HG03196 (cell line): ENCODE measurements at regions not wholly inside any gene's neighbourhood (a gene's known extent, or its start where the extent isn't known, plus 50 kb on each side); places are given as distances from the start of the nearest gene placed in this dataset.

Experiments used
- ATAC-seq: cut with Tn5 transposase; IDR thresholded peaks from one replicate; pipeline ENCODE4 v1.9.1; 2021; ENCODE audit not compliant: unreplicated experiment

DNA sequence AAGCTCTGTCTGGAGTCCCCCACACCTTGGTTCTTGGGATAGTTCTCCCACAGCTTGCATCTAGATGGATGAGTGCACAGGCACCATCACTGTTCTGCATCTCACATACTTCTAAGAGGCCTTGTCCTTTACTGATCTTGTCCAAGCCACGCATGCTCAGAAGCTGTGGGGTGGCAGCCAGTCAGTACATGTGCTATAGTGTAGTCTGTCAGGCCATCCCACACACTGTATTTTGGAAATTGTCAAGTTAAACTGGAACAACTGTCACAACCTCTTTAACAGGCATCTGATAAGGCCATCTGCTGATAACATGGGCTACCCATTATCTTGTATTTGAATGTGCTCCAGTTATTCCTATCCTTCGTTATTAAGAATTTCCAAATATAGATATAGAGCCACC, 296.5 kb upstream of the AZI2 start:
- ATAC-seq = no peak

DNA sequence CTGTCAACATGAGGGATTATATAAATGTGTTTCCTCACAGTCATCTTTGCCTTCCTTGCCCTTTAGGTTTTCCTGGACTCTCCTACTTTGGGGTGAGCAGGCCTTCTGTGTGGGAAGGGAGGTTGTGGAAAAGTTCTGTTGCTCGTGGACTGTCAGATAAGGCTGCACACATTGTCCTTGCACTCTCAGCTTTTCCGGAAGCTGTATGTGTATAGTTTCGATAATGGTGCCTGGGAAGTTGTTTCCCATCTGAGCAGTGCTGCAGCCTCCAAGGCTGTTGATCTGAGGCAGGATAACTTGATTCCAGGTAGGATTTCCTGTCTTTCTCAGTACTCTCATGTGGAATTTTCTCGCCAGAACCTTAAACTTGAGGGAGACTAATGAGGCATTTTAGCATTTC, 297.8 kb upstream of the AZI2 start:
- no peak for ATAC-seq

DNA sequence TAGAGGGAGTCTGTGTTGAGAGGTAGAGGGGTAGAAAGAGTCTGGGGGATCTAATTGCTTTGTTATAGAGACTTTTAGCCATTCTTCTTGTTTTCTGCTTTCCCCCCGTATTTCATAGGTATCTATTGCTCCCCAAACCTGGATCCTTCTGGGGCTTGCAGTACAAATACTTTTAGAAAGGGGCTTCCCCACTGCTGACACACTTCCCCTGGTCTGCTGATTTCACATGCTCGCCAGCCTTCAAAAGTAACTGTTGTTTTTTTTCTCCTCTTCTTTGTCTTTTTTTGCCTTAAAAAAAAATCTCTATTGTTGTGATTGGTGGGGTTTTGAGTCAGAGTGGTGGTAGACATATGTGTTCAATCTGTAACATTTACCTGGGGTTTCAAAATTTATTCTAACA, 300.6 kb upstream of the AZI2 start:
- ATAC-seq = no peak

DNA sequence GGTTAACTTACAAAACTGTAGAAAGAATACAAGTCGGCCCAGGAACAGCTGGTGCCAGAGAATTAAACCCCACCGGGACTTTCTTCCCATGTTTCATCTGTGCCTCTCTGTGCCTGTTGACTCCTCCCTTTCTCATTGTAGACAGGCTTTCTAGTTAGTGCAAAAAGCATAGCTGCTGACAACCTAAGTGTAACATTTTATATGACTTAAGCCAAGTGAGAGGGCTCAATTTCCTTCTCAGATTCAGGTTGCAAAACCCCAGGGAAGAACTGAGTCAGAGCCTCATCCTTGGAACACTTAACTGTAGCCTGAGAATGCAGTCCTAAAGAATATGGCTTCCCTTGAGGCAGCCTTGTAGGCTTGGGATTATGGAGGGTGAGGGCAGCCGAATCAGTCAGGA, 302.5 kb upstream of the AZI2 start:
- ATAC-seq = no peak

DNA sequence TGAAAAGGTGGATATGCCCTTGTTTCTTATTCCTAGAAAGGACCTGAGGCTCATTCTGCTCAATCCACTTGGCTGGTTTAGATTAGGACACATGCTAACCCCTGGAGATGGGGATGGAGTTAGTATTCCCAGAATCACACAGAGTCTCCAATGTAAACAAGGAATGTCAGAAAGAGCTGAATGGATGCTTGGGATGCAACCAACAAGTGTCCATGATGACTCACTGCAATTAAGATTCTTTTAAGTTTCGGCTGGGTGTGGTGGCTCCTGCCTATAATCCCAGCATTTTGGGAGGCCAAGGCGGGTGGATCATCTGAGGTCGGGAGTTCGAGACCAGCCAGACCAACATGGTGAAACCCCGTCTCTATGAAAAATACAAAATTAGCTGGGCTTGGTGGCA, 315.5 kb upstream of the AZI2 start:
- no peak for ATAC-seq

DNA sequence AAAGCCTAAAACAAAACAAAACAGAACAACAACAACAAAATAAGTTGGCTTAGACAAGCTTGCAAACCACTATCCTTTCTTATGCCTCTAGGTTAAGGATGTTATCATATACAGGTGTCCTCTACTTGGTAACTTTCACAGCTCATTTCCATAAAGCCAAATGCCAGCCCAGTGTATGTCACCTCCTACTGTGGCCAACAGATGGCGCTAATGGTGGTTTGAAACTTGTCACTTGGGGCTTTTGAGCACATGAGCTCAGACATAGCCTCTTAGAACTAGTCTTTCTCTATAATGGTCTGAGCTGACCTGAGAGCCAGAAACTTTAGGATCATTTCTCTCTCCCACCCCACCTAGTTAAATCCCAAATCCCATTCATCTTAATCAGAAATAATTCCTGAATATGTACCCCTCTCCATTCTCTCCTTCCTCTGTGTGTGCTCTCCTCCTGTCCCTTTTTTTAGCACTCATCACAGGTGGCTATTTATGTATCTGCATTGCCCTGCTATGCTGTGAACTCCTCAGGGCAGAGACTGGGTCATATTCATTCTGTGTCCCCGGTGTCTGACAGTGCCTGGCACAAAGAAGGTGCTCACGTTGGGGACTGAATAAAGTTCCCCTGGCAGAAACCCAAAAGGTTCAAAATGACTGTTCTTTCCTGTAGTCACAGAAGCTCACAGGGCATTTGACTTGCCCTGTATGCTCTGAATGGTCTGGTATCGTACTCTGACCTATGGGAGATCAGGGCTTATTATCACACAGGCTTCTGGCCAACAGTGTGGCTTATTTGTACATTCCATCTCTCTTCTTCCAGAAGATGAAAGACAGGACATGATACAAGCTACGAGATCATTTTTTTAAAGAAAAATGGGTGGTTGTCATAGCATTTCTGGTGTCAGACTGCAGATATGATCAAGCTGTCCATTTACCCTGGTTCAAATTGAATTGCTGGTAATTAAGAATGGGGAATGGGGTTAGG, 319.3 kb upstream of the AZI2 start:
- ATAC-seq = peak; percentile 93

DNA sequence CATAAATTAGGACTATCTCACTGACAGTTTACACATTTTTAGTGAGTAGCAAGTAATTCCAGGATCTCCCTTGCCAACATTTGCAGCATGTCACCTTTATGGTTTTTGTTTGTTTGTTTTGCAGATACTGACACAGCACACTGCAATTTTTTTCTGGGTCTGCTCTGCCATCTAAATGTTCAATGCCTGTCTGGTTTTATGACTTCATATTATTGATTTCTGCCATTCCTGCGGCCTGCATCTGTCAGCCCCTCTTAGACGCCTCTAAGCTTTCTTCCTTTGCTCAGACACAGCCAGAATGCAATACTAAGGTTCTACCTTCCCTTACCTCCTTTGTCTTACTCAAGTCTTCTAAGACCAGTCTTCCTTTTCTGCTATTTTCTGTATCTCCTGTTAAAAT, 321.2 kb upstream of the AZI2 start:
- no peak for ATAC-seq

DNA sequence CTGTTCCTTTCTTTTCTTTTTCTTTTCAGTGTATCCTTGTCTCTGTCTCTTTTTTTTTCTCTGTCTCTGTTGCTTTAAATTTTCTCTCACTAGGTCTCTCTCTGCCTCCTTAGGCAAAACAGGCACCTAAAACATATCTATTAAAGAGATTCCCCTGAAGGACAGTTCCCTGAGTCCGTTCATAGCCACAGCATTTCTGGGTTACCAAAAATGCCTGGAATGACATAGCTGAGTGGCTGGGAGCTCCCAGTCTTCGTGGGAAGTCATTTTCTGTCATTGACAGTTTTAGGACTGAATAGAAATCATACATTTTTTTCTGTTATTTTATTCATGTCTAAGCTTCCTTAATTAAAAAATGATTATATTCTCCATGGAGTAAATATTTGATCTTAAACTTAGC, 323.8 kb upstream of the AZI2 start:
- ATAC-seq = no peak

DNA sequence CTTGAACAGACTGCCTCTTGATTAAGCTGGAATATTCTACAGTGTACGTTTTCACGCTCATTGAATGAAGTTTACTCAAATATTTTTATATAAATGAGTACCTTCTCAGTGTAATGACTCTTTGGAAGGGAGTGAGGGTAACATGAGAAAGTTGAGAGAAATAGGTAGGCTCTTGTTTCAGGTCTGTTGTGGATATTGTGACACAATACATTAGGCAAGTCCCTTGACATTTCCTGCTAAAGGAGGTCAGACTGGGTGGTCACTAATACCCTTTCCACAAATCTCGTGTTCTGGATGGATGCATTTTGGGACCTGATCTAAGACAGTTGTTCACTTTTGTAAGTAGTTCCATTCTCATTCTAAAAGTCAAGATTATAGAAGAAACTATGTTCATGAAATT, 324.8 kb upstream of the AZI2 start:
- ATAC-seq = no peak

DNA sequence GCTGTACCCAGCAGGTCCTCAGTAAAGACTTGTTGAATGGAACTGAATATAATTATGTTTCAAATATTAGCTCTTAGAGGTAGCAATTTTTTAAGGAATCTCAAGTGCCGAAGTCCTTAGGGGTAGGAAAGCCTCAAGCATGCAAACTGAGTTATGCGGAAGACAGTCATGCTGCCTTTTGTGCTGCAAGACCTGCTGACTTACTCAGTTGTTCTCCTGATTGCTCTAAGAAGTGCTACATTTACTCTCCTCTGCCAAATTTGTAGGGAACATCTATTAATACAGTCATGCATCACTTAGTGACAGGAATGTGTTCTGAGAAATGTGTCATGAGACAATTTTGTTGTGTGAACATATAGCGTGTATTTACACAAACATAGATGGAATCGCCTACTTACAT, 325.6 kb upstream of the AZI2 start:
- no peak for ATAC-seq

DNA sequence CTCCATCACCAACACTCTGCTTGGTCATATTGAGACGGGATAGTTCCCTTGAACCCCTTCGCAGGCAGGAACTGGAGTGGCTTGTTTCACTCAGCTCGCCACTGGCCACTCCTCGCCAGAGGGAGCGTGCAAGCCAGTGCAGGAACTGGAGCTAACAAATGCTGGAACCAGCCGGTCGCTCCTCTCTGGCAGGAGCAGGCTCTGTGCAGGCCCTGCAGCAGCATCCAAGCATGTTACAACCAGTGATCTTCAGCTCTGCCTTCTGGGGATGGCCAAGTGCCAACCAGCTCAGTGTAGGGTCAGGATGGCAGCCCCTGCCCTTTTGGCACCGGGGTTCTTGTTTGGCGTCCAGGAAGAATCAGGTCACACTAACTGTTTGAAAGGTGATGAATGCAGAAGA, 329.0 kb upstream of the AZI2 start:
- ATAC-seq = no peak

DNA sequence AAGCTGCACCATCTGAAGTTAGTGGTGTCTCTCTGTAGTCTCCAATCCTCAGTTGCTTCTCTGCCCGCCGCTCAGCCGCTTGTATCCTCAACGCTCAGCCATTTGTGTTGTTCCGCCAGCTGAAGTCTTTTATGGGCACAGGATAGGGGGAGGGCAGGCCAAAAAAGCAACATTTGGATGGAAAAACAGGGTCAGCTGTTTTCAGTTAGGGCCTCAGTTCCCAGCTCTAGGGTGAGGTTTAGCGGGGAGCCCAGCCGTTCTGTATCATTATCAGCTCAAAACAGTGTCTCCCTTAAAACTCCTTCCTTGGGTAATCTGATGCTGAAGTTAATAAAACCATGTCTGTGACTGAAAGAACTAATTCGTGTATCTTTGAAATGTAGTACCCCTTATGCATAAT, 329.5 kb upstream of the AZI2 start:
- no peak for ATAC-seq

DNA sequence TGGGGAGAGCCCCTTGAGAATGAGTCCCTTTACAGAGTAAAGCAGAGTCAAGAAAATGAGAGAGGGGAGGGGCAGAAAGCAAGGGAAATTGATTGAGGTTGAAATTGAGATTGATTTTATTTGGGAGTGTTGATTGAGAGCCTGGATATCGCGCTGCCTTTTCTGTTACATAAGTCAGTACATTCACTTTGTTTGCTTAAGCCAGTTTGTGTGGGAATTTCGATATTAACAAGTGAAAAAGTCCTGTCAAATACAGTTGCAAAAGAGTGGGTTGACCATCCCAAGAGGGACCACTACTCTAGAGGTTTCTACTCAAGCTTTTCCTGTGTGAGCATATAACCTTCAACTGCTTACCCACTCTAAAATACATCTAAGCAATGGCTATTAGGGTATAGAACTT, 331.4 kb upstream of the AZI2 start:
- no peak for ATAC-seq

DNA sequence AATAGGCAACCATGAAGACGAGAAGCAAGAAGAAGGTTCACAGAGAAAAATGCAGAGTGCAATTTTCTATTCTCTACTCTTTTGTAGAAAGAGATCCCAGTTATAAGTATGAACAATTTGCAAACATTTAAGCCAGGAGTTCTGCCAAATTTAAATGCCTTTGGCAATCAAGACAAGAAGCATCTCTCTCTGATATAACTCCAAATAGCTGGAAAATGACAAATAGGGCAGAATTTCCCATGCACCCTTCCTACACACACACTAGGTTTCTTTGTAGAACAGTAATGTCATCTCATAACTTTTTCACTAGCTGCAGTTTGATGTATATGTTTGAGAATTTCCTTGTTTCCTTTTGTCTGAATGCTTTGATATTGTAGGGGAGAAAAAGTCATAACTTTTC, 333.5 kb upstream of the AZI2 start:
- ATAC-seq = no peak

DNA sequence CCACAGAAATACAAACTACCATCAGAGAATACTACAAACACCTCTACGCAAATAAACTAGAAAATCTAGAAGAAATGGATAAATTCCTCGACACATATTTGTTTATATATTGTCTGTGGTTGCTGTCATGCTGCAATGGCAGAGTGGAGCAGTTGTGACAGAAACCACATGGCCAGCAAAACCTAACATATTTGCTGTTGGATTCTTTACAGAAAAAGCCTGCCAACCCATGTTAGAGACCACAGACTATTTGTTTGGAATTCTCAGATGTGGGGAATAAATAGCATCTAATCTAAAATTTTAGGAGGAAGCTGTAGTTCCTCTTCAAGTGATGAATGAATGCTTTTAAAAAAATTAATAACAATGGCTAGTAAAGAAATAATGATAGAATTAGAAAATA, 341.6 kb upstream of the AZI2 start:
- no peak for ATAC-seq

DNA sequence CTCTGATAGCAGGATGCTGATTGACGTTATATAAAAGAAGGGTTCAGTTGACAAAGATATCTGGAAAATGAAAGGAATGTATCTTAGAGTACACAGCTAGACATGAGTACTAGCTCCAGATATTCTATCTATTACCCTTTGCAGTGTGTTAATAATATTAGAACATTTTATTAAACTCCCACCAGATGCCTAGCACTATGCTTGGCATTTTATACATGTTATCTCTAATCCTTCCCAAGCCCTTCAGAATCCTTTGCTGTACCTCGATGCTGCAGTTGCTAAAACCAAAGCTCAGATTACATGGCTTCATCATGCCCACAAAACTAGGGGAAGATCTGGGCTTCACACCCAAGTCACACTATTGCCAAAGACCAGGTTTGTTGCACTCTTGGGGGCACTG, 350.1 kb upstream of the AZI2 start:
- no peak for ATAC-seq

DNA sequence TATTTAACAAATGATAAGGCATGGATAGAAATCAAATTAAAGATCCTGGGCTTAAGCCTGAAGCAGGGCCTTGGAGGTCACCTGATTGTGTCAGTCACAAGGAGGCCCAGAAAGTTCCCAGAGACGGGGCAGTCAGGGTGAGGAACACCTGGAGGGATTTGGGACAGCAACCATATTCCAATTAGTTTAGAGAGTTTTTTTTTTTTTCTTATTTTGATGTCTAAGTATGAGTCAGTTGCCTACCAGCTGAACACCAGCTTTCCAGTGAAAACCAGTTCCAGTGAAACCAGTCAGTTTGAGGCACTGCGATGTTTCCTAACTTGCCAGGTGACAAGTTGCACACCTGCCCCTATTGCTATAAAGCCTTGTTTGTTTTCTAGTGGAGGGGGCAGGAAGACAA, 350.7 kb upstream of the AZI2 start:
- ATAC-seq = no peak

DNA sequence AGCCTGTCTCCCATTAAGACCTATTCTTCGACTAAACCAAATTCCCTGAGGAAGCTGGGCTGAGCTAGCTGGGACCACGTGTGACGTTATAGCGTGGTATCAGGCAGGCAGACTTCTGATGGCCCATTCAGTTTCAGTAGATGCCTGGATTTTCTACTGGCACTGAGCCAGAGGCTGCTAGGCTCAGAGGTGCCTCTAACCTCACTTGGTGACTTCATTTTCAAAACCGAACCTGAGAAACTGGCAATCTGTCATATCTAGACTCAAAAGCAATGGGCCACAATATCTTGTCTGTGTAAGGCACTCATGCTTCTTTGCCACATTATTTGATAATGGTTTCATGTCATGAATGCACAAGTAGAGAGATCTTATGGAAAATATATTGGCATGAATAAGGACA, 352.1 kb upstream of the AZI2 start:
- no peak for ATAC-seq

DNA sequence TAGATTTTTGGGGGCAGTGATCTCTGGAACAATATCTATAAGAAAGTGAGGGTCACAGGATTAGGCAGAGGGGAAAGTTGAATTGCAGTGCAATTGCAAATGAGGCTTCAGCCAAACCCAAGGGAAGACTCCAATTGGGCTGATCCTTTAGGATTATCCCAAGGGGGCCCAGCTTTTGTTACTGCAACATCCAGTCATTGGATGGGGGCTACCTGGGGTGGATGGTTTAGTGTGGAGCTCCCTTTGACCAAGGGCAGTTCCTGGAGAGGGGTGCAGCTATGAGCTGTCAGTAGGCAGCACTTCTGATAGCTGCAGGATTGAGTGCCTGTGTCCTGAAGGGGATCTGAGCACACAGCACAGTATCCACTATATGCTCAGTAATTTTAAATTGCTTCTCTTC, 355.2 kb upstream of the AZI2 start:
- ATAC-seq = no peak

DNA sequence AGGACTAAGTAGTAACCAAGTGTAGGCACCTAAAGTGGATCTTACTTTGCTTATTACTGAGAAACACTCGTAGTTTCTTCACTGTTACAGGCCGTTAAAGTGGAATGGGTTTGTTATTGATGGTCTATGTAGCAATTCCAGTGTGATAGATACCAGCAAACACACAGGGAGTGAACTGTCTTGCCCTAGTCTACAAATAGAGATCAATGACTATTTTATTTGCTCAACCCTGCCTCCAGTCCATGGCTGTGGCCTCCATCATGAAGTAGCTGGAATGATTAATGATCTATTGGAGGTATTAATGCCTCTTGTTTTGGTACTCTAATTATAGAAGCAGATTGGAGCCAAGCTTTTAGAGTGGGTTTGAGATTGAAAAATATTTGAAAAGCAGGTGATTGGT, 362.7 kb upstream of the AZI2 start:
- ATAC-seq = no peak

DNA sequence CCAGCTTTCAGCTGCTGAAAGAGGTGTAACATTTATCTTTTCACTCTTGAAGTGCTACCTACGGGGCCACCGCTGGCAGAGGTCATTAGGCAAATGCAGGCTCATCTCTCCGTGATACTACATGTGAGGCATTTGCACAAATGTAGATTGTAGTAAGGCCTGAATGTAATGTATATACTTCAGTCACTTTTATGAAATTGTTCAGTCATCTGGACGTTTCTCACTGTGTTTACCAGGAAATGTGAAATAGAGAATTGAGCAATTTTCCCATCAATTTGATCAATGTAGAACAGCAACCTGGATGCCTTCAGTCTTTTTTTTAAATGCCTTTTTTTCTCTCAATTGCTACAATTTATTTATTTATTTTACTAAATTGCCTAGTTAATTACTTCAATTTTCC, 368.3 kb upstream of the AZI2 start:
- ATAC-seq = no peak

DNA sequence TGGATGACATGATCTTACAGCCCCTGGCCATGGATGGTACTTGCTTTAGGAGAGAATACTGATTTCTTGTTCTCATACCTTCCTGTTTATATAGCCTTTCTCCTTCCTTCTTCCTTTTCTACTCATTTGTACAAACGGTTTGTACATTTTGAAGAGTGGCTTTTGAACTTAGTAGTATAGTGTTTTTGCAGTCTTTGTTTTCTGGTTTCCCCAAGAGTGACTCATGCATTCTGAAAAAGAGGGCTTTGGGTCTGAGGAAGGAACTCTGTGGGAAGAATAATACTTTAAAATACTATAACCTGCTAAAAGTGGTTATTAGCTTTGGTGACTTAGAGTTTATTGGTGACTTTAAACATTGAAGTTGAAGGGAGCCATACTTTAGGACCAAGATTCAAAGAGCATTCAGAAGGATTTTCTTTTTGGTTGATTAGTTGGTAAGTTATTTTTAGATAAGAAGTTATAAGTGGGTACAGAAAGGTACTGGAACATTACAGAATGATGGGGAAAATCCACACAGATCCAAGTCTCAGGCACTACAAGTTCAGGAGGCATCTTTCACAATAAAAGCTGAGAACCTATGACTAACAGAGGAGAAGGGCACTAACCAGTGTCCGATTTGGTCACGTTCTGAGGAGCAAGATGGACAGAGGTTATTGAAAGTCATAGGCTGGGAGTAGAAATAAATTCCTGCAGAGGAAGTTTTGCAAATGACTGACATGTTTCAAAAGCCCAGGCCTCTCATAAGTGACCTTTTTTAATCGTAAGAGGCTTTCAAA, 369.6 kb upstream of the AZI2 start:
- ATAC-seq = no peak
